GM12864 (cell line): ENCODE measurements at regions not wholly inside any gene's neighbourhood (a gene's known extent, or its start where the extent isn't known, plus 50 kb on each side); places are given as distances from the start of the nearest gene placed in this dataset.

Source experiments
- DNase-seq: peaks from one replicate; pipeline ENCODE4 v3.0.0-alpha.2; 2011; ENCODE audit warnings: low read depth
- H3K4me3 ChIP-seq: 2 replicates; pipeline ENCODE4 v1.5.1; 2011; ENCODE audit warnings: mild to moderate bottlenecking, low read depth, low read length, control low read depth
- CTCF ChIP-seq: IDR thresholded peaks from 2 replicates; pipeline ENCODE4 v1.5.1; 2011; ENCODE audit warnings: low read depth, mild to moderate bottlenecking, moderate library complexity, low read length, control low read depth, inconsistent platforms; ENCODE audit errors: missing control alignments

DNA sequence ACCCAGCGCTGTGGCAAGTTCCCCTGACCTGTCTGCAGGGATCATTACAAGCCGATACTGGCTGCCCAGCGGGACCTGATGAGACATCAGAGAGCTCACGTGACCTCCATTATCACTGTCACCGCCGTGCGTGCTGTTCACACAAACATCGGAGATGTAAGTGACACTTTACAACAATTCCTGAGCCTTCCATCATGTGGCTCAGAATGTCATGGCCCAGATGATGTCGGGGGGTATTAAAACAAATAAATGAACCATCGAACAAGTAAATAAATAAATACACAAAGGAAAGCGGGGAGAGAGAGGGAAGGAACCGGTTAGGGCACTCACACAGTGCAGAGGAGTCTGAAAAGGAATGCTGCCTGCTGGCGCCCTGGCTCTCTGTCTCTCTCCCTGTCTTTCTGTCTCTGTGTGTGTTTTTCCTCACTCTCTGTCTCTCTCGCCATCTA lies 195.1 kb downstream of the BMP7 start:
- no peak for TF ChIP-seq CTCF
- no peak for DNase-seq
- H3K4me3 ChIP-seq = no peak overlapping the region

- DNase-seq = no peak
- H3K4me3 ChIP-seq = no peak overlapping the region
- no peak for TF ChIP-seq CTCF
Observed at GRCh38 chr20:57071954-57072583, 194.4 kb downstream of the BMP7 start.

- no peak for TF ChIP-seq CTCF
- no peak overlapping the region for H3K4me3 ChIP-seq
- DNase-seq = no peak
Observed at GRCh38 chr20:57073402-57073801, 193.0 kb downstream of the BMP7 start.

DNA sequence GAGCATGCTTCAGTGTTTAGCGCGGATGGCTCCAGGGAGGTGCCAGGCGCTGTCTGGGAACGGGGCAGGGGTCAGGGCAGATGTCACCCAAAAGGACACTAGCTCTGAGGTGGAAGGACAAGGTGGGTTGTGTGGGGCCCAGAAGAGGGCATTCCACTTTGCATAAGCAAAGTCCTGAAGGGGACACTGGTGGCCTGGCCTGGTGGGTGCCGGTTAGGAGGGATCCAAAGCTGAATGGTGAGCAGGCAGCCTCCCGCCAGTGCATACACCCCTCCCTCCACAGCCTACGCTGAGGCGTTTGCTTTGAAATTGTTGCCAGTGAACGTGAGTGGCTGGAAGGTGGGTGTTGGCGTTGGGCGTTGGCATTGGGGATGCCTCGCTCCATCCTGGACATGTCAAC lies 192.1 kb downstream of the BMP7 start:
- no peak for DNase-seq
- no peak for TF ChIP-seq CTCF
- H3K4me3 ChIP-seq = no peak overlapping the region

- no peak for TF ChIP-seq CTCF
- no peak overlapping the region for H3K4me3 ChIP-seq
- no peak for DNase-seq
Observed at GRCh38 chr20:57075181-57075580, 191.3 kb downstream of the BMP7 start.

GRCh38 chr20:57075603-57076002 lies 190.8 kb downstream of the BMP7 start:
- H3K4me3 ChIP-seq = no peak overlapping the region
- TF ChIP-seq CTCF = no peak
- no peak for DNase-seq

GRCh38 chr20:57076152-57076652 lies 190.2 kb downstream of the BMP7 start:
- DNase-seq = no peak
- no peak for TF ChIP-seq CTCF
- H3K4me3 ChIP-seq = no peak overlapping the region
